Activated CD4-positive, alpha-beta T cell treated with anti-CD3 and anti-CD28 coated beads for 24 hours (primary cell): ENCODE measurements at regions not wholly inside any gene's neighbourhood (a gene's known extent, or its start where the extent isn't known, plus 50 kb on each side); places are given as distances from the start of the nearest gene placed in this dataset.
"Not testable (repeated sequence)": the region's sequence is repeated elsewhere in the genome, so short reads cannot be mapped to it uniquely, and the experiment has no call there.

ENCODE experiments used
- DNase-seq, 2 donors: peaks; one replicate each; pipeline ENCODE4 v3.0.0-alpha.2; 2020; ENCODE audit warnings: low read depth in 2 of 2

DNA sequence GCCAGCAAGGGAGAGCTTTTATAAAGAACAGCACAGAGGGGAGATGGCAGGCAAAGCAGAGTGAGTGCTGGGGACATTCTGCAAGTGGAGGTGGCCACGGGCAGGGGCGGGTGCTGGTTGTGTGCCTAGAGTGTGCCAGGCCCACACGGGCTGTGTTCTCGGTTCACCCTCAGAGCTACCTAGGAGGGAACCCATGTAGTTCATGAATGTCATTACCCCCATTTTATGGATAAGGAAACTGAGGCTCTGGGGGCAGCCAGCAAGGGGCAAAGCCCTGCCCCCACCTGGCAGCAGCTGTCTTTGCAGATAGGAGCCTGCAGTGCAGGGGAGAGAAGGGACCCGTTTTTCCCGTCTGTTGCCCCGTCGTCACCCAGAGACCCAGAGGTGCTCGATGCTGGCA, 85.2 kb upstream of the NCOR2 start:
- DNase-seq, result no peak

DNA sequence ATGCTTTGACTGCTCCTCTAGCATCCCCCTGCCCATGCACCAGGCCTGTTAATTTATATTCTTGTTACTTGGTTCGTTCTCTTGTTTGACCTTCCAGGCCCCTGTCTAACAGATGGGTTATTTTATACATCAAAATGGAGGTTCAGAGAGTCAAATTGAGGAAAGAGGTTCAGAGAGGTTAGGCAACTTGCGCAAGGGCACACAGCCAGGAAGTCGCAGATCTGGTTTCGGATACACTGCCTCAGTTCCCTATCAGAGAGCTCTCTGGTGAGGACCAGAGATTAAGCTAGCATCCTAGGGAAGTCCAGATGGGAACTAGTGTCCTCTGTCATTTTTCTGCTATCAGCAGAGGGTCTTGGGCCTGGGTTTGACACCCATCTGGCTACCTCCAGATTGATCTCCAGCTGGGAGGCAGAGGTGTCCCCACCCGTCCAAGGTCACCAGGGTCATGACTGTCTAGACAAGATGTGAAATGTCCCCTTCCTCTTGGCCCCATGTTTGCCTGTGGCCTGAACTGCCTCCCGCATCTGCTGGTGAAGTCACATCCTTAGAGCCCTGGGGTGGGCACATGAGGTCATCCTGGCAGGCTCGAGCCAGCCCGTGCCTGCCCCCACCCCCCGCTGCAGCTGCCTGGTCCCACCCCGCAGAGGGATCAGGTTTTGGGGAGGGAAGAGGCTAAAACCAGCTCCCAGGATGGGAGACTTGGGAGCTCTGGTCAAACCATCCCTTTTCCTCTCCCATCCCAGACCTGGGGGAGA, 84.3 kb upstream of the NCOR2 start:
- no peak for DNase-seq

DNA sequence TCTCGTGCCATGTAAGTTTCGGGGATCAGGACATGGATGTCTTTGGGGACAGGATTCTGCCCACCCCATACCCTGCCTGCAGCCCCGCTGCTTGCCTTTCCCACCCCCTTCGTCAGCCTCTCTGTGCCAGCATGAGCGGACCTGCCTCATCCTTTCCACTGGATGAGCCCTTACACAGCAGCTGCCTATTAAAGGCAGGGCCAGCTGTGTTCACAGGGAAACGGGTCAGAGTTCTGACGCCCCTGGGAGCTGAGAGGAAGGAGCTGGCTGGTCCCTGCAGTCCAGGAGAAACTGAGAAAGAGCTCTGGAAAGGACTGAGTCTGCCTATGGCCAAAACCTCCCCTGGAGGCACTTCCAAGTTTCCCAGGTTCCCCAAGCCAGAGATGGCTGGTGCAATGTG, 83.5 kb upstream of the NCOR2 start:
- DNase-seq, result no peak

DNA sequence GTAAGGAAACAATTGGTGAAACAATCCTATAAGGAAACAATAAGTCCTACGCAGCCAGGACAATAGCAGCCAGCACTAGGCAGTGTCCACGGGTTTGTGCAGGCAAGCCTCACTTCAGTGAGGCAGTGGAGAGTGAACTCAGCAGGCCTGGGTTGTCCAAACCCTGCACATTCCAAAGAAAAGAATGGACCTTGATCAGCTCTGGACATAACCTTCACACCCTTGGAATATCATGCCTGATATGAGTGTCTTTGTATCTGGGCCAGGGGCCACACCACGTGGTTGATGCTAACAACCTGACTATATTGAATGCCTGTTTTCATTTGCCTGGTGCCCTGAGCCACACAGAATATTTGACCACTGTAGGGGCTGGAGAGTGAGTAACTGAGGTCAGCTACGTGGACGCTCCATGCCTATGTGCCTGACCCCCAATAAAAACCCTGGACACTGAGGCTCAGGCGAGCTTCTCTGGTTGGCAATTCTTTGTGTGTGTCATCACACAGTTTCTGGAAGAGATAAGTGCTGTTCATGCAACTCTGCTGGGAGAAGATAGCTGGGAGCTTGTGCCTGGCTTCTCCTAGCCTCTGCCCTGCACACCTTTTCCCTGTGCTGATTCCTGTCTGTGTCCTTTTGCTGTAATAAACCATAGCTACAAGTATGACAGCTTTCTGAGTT, 81.4 kb upstream of the NCOR2 start:
- no peak for DNase-seq

DNA sequence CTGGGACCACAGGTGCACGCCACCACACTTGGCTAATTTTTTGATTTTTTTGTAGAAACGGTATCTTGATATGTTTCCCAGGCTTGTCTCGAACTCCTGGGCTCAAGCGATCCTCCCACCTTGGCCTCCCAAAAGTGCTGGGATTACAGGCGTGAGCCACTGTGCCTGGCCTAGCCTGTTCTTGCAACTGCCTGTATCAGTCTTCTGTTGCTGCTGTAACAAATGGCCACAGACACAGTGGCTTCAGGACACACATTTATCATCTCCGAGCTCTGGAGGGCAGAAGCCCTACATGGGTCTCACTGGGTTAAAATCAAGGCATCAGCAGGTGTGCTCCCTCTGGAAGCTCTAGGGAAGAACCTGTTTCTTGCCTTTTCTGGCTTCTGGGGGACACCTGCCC, 79.9 kb upstream of the NCOR2 start:
- DNase-seq, result no peak

DNA sequence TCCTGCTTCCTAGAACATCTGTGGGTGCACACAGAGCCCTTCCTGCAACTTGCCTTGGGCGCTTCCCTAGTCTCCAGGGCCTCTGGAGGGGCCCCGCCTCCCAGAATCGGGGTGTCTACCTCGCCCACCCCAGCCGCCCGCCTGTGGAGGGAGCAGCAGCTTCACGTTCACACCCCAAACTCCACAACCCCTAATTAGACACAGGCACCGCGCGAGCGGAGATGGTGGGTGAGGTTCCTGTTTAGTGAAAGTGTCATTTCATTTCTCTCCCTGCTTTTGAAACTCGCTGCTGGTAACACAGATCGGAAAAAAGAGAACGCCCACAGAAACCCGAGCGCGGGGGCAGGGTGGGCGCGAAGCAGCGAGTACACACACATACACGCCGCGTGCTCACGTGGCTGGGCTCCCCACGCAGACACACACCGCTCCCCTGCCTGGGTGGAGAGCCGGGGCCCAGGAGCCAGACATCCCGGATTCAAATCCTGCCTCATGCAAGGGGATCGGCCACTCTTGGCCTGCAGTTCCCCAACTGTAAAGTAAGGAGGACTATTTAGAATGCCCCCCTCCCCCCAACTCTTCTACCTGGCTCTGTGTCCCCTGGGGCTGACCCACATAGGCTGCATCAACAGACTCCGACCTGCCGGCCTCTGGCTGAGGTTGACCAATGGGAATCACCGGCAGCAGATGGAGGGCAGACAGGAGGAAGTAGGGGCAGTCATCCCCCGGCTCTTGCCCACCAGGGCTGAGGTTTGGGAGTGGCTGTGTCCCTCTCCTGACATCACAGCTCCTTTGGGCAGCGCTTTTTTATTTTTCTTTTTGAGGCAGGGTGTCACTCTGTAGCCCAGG, 79.2 kb upstream of the NCOR2 start:
- peak; percentile 29 to 55 for DNase-seq

DNA sequence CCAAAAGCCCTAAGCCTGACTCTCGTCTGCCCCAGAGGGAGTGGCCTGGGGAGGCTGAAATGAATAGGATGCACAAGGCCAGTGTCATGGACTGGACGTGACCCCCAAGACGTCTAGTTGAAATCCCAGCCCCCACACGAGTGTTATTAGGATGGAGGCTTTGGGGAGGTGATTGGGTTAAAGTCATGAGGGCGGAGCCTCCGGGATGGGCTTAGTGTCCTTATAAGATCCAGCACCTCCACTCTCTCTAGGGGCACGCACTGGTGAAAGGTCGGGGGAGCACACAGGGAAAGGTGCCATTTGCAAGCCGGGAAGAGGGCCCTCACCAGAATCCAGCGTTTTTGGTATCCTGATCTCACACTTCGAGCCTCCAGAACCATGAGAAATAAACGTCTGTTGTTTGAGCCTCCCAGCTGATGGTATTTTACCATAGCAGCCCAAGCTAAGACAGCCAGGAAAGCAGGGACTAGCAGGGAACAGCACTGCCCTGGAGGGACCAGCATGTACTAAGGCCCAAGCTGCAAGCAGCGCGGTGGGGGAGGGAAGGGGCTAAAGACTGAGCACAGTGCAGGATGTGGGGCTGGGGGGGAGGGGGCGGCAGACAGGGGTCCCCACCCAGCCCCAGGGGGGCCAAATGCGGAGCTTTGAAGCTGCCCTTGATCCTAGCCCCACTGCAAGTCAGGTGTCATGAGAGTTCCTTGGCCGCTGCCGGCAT, 78.3 kb upstream of the NCOR2 start:
- no peak for DNase-seq

DNA sequence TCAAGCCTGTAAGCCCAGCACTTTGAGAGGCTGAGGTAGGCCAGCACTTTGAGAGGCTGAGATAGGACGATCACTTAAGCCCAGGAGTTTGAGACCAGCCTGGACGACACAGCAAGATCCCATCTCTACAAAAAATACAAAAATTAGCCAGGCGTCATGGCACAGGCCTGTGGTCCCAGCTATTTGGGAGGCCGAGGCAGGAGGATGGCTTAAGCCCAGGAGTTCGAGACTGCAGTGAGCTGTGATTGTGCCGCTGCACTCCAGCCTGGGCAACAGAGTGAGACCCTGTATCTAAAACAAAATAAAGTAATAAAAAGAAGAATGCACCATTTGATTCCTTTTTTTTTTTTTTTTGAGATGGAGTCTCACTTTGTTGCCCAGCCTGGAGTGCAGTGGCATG, 76.4 kb upstream of the NCOR2 start:
- DNase-seq, result not testable (repeated sequence)

DNA sequence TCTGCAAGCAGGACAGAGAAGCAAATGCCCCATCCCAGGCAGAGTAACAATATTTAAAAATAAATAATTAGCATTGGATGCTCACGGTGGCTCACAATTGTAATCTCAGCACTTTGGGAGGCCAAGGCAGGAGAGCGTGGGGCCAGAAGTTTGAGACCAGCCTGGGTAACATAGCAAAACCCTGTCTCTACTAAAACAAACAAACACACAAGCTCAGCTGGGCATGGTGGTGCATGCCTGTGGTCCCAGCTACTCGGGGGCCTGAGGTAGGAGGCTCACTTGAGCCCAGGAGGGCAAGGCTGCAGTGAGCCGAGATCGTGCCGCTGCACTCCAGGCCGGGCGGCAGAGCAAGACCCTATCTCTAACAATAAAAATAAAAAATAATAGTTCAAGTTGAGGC, 74.7 kb upstream of the NCOR2 start:
- no peak for DNase-seq

DNA sequence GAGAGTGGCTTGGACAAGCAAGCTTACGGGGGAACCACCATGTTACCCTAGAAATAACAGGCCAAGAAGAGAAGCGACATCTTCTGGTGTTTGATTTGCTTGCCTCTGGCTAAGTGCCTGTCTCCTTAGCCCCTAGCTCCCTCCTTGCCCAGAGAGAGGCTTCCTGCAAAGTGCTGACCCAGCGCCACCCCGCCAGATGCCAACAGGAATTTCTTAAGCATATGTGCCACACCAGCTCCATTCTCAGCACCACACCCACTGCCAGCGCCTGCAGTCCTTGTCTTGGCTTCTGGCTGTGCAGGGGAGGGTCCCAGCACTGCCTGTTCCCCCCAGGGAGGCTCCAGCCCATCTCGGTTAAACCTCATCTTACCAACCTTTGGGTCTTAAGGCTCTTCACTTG, 74.2 kb upstream of the NCOR2 start:
- DNase-seq, result no peak

DNA sequence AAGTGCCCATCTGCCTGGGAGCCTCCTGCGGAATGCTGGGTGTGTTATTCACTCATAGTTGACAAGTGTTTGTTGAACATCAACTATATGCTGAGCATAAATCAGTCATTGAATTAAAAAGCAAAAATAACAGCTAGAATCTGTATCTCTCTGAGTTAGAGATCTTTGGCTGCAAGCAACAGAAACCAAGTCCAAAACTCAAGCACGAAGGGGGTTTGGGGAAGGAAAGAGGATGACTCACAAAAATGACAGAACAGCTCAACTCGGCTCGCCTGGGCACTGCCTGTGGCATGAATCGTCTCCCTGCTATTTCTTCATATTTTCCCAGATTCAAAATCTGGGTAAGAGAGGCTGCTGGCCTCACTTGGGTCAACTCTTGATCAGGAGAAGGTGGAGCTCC, 72.6 kb upstream of the NCOR2 start:
- no peak for DNase-seq

DNA sequence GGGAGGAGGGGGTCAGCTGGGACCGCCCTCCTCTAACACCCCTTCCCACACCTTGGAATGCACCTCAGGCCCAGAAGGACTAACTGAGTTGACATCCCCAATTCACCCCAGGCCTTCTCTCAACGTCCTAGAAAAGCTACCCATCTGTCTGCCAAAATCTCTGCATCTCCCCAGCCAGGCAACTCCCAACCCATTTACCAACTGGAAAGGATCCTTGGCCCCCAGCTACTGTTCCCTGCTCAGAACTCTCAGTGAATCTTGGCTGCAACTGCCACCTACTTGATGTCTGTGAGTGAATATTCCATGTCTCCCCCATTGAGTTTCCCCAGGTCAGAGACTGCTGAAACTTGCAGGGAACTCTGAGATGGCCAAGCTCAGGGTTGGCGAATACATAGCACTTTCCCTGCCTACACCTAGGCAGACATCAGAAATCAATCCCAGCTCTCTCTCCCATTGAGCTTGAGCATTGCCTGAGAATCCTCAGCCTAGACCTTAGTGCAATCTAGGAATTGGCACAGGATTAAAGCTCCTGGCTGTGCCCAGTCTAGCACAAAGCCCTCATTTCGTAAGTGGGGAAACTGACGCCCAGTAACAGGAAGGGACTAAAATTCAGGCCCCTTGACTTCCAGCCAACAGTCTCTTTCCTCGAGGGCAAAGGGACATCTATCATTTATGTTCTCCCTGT, 71.9 kb upstream of the NCOR2 start:
- no peak for DNase-seq

DNA sequence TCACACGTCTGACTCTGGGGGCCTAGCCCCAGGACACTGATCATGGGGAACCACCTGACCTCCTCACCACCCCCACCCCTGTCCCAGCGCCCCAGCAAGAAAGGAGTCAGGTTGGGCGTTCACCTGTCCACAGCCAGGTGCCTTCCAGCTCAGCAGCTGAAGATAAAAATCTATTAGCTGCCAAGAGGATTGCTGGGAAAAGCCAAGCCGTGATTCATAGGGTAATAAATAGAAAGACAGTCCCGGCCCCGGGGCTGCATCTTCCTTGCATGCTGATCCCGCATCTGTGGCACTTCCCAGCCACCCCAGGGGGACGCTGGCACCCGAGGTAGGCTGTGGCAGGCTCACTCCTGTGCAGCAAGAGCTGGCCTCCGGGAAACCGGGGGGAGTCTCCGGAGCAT, 70.2 kb upstream of the NCOR2 start:
- DNase-seq, result no peak

DNA sequence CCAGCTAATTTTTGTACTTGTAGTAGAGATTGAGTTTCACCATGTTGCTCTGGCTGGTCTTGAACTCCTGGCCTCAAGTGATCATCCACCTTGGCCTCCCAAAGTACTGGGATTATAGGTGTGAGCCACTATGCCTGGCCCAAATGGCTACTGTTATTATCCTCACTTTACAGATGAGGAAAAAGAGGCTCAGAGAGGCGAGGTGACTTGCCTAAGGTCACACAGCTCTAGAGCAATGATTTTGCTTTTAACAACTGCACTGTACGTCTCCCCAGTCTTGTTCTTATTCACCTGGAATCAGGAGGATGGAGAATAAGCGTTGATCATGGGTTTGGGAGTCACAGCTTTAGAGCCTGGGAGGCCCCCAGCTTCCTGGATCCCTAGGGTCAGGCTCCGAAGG, 69.8 kb upstream of the NCOR2 start:
- no peak for DNase-seq

DNA sequence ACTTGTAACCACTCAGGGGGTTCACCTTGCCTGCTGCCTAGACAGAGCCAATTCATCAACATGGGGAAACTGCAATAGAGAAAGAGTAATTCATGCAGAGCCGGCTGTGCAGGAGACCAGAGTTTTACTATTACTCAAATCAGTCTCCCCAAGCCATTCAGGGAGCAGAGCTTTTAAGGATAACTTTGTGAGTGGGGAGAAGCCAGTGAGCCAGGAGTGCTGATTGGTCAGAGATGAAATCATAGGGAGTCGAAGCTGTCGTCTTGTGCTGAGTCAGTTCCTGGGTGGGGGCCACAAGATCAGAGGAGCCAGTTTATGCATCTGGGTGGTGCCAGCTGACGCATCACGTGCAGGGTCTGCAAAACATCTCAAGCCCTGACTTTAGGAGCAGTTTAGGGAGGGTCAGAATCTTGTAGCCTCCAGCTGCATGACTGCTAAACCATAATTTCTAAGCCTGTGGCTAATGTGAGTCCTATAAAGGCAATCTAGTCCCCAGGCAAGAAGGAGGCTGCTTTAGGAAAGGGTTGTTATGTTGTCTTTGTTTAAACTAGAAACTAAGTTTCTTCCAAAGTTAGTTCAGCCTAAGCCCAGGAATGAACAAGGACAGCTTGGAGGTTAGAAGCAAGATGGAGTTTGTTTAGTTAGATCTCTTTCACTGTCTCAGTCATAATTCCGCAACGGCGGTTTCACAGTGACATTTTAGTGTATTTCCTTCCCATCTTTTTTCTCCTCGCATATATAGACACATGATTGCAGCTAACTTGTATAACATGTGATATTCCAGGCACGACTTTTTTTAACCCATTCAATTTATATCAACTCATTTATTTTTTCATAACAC, 68.9 kb upstream of the NCOR2 start:
- peak; percentile 8 to 40 for DNase-seq

DNA sequence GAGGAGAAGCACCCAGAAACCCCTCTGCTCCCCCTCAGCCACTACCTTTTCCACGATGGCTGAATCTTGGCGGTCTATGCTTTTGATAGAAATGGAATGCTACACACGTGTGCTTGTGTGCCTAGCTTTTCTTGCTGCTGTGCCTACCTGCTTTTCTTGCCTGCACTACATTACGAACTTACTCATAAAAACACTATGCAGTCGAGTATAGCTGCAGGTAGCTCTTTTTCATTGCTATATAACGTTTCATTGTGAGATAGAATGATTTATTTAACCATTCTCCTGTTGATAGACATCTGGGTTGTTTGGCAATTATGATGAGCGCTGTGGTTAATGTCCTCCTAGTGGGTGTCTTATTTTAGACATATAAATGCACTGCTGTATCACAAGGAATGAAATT, 67.9 kb upstream of the NCOR2 start:
- no peak for DNase-seq

DNA sequence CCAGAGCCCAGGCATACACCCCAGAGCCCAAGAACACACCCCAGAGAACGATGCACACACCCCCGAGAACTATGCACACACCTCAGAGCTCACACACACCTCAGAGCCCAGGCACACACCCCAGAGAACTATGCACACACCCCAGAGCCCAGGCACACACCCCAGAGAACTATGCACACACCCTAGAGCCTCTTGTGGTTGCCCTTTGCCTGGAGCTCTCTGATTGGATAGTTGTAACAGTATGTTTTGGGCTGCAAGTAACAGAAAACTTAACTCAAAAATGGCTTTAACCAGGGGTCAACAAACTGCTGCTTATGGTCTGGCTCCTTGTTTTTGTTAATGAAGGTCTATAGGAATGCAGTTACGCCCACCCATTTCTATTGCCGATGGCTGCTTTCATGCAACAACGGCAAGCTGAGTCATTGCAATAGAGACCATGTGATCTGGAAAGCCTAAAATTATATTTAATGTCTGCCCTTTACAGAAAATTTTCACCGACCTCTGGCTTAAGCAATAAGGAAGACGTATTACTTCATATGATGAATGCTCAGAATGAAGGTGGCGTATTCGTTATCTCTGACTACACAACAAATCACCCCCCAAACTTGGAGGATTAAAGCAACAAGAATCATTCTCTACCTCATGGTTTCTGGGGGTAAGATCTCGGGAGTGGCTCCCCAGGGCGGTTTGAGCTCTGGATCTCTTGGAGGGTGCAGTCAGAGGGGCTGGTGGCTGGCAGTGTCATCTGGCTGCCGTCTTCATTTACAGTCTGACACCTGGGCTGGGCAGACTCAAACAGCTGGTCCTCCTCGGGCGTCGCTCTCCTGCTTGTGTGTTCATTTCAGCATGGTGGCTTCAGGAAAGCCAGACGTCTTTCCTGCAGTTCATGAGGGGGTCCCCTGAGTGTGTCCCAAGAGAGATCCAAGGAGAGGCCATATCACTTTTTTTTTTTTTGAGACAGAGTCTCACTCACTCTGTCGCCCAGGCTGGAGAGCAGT, 66.3 kb upstream of the NCOR2 start:
- no peak for DNase-seq

DNA sequence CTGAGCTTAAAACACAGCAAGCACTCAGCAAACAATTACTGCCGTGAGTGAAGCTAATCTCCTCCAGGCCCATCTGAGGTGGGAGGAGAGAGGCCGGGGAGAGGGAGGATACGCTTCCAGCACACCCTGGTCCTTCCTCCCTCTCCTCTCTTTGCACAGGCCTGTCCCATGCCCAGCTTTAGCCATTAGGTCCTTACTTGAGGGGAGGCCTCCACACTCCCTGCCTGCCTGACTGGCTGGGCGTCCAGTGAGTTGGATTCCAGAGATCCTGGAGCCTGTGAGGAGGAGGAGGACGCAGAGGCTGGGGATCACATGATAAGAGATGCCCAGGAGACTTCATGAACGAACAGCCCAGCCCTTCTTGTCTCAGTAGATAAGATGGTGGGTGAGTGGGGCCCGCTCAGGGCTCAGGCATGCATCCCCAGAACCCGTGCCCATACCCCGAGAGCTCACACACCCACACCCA, 65.1 kb upstream of the NCOR2 start:
- no peak for DNase-seq

DNA sequence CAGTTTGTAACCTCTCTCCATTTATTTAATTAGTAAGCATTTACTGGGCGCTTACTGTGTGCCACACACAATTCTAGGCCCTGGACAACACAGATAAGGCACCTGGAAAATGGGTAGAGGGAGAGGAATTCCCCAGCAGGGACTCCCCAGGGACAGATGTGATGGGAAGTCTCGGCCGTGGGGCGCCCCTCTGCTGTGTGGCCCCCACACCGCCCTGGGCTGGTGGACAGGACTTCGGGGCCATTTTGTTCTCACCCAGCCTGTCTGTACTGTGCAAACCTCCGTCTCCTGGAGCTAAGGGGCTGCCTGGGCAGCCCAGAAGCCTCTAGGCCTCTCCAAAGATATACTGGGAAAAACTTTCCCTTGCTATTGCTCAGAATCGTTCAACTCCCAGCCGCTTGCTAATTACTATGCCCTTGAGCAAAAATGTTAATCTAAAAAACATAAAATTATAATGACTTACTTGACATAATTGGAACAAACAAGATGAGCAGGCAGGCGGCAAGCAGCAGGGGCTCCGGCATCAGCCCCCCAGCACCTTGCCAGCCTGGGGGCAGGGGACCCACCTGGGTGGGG, 64.4 kb upstream of the NCOR2 start:
- no peak for DNase-seq
